ENCODE measurements at regions not wholly inside any gene's neighbourhood (a gene's known extent, or its start where the extent isn't known, plus 50 kb on each side); places are given as distances from the start of the nearest gene placed in this dataset.

GRCh38 chr1:222995236-222995580, 147.8 kb downstream of the TLR5 start:
- no peaks in the 10 kb centered on the region for H3K9me3 ChIP-seq
- H3K4me1 ChIP-seq (replicated peaks), result no peaks in the 10 kb centered on the region
- TF ChIP-seq POLR2AphosphoS5 (IDR thresholded peaks at IDR 0.05) (no peak), CTCF (IDR thresholded peaks at IDR 0.05) (no peak), POLR2A (IDR thresholded peaks at IDR 0.05) (no peak)
- no peak overlapping the region for H3K27ac ChIP-seq
- H3K36me3 ChIP-seq, result no peaks in the 10 kb centered on the region
- no peak for DNase-seq (ENCODE audit: low spot score)
- 72% methylated on average over 3 of the region's 3 CpGs for WGBS
- no peak overlapping the region for H3K4me3 ChIP-seq
- H3K27me3 ChIP-seq (replicated peaks; ENCODE audit: insufficient read depth), result no peaks in the 10 kb centered on the region
- intact Hi-C loops (cut with DNase I), result no loop called here

GRCh38 chr1:222995620-222996309, 147.3 kb downstream of the TLR5 start:
- WGBS, result 68% methylated on average over 5 of the region's 5 CpGs
- intact Hi-C loops (cut with DNase I), result no loop called here
- Histone ChIP-seq H3K36me3 (no peaks in the 10 kb centered on the region), H3K9me3 (no peaks in the 10 kb centered on the region), H3K27ac (no peak overlapping the region), H3K4me1 (replicated peaks) (no peaks in the 10 kb centered on the region), H3K27me3 (replicated peaks; ENCODE audit: insufficient read depth) (no peaks in the 10 kb centered on the region), H3K4me3 (no peak overlapping the region)
- TF ChIP-seq POLR2AphosphoS5 (IDR thresholded peaks at IDR 0.05) (no peak), POLR2A (IDR thresholded peaks at IDR 0.05) (no peak), CTCF (IDR thresholded peaks at IDR 0.05) (no peak)
- no peak for DNase-seq (ENCODE audit: low spot score)

GRCh38 chr1:222996310-222996975, 146.6 kb downstream of the TLR5 start:
- H3K27me3 ChIP-seq (replicated peaks; ENCODE audit: insufficient read depth), result no peaks in the 10 kb centered on the region
- no peaks in the 10 kb centered on the region for H3K36me3 ChIP-seq
- no peak overlapping the region for H3K4me3 ChIP-seq
- H3K4me1 ChIP-seq (replicated peaks), result no peaks in the 10 kb centered on the region
- no peaks in the 10 kb centered on the region for H3K9me3 ChIP-seq
- WGBS, result 58% methylated on average over 3 of the region's 3 CpGs
- H3K27ac ChIP-seq, result no peak overlapping the region
- intact Hi-C loops (cut with DNase I), result no loop called here
- TF ChIP-seq POLR2A (IDR thresholded peaks at IDR 0.05), result no peak
- no peak for TF ChIP-seq CTCF (IDR thresholded peaks at IDR 0.05)
- TF ChIP-seq POLR2AphosphoS5 (IDR thresholded peaks at IDR 0.05), result no peak
- no peak for DNase-seq (ENCODE audit: low spot score)

- no peaks in the 10 kb centered on the region for H3K27me3 ChIP-seq (replicated peaks; ENCODE audit: insufficient read depth)
- no peaks in the 10 kb centered on the region for H3K4me1 ChIP-seq (replicated peaks)
- no peaks in the 10 kb centered on the region for H3K36me3 ChIP-seq
- no peak for DNase-seq (ENCODE audit: low spot score)
- H3K27ac ChIP-seq, result no peak overlapping the region
- H3K4me3 ChIP-seq, result no peak overlapping the region
- TF ChIP-seq POLR2AphosphoS5 (IDR thresholded peaks at IDR 0.05) (no peak), CTCF (IDR thresholded peaks at IDR 0.05) (no peak), POLR2A (IDR thresholded peaks at IDR 0.05) (no peak)
- intact Hi-C loops (cut with DNase I), result no loop called here
- no peaks in the 10 kb centered on the region for H3K9me3 ChIP-seq
Measured at GRCh38 chr1:223000632-223001031, 142.4 kb downstream of the TLR5 start.
